WTC11 (cell line): ENCODE measurements at regions not wholly inside any gene's neighbourhood (a gene's known extent, or its start where the extent isn't known, plus 50 kb on each side); places are given as distances from the start of the nearest gene placed in this dataset.

Experiments used
- ATAC-seq: fragments of 200-7000 bp; cut with Tn5 transposase; 2 replicates; pipeline ENCODE4 v1.10.0; 2021; ENCODE audit warnings: mild to moderate bottlenecking, moderate library complexity
- CTCF ChIA-PET: fragments of 300-600 bp; sonication (Branson Sonifier 250); formaldehyde crosslinking; loops from one replicate; lab custom pipeline; 2021; ENCODE audit warnings: antibody characterized with exemption; lab: Charles Lee
- POLR2A ChIA-PET: fragments of 350-600 bp; sonication (Branson Sonifier 250); formaldehyde crosslinking; loops from one replicate; lab custom pipeline; 2021; ENCODE audit warnings: antibody characterized with exemption; lab: Charles Lee
- DNase-seq: peaks from one replicate; pipeline ENCODE4 v3.0.0; 2021; ENCODE audit warnings: low spot score
- H3K27ac Mint-ChIP-seq: 2 replicates; pipeline ENCODE4 v1.8.0; 2021; ENCODE audit warnings: mixed read lengths
- H3K27me3 Mint-ChIP-seq: 2 replicates; pipeline ENCODE4 v1.8.0; 2021; ENCODE audit warnings: low read depth, mild to moderate bottlenecking, moderate library complexity, mixed read lengths
- H3K36me3 Mint-ChIP-seq: 2 replicates; pipeline ENCODE4 v1.8.0; 2021; ENCODE audit warnings: mixed read lengths
- H3K4me1 Mint-ChIP-seq: 2 replicates; pipeline ENCODE4 v1.8.0; 2022; ENCODE audit warnings: mixed read lengths
- H3K4me3 Mint-ChIP-seq: 2 replicates; pipeline ENCODE4 v1.8.0; 2021; ENCODE audit warnings: mild to moderate bottlenecking, moderate library complexity, mixed read lengths
- H3K9me3 Mint-ChIP-seq: 2 replicates; pipeline ENCODE4 v1.8.0; 2021; ENCODE audit warnings: mixed read lengths
- ARID4B ChIP-seq: sonication (generic); formaldehyde crosslinking; IDR thresholded peaks from 2 replicates; pipeline ENCODE4 v1.8.0; 2023; ENCODE audit warnings: missing genetic modification reagents, mild to moderate bottlenecking, borderline replicate concordance
- ATF3 ChIP-seq: sonication (generic); formaldehyde crosslinking; conservative IDR thresholded peaks from 2 replicates; pipeline ENCODE4 v1.8.1; 2022; ENCODE audit warnings: mild to moderate bottlenecking, missing genetic modification reagents
- CTCF ChIP-seq: fragments of 200-600 bp; IDR thresholded peaks from 2 replicates; pipeline ENCODE4 v1.8.0; 2022; ENCODE audit warnings: antibody characterized with exemption
- FOXP1 ChIP-seq: sonication (generic); formaldehyde crosslinking; IDR thresholded peaks from 2 replicates; pipeline ENCODE4 v1.8.0; 2022; ENCODE audit warnings: missing genetic modification reagents, mild to moderate bottlenecking, moderate library complexity, borderline replicate concordance
- MXD4 ChIP-seq: fragments of 250-450 bp; sonication (Bioruptor Pico); IDR thresholded peaks from 2 replicates; pipeline ENCODE4 v1.8.0; 2021; ENCODE audit warnings: mild to moderate bottlenecking, moderate library complexity, borderline replicate concordance
- PRDM15 ChIP-seq: sonication (generic); formaldehyde crosslinking; IDR thresholded peaks from 2 replicates; pipeline ENCODE4 v1.8.0; 2022; ENCODE audit warnings: missing genetic modification reagents
- SMAD3 ChIP-seq: sonication (generic); formaldehyde crosslinking; IDR thresholded peaks from 2 replicates; pipeline ENCODE4 v1.8.0; 2022; ENCODE audit warnings: missing genetic modification reagents, mild to moderate bottlenecking, borderline replicate concordance
- SMAD4 ChIP-seq: sonication (generic); formaldehyde crosslinking; IDR thresholded peaks from 2 replicates; pipeline ENCODE4 v1.8.0; 2022; ENCODE audit warnings: mild to moderate bottlenecking, missing genetic modification reagents
- SOX15 ChIP-seq: fragments of 250-450 bp; sonication (Bioruptor Pico); IDR thresholded peaks from 2 replicates; pipeline ENCODE4 v1.9.0; 2021; ENCODE audit warnings: mild to moderate bottlenecking
- SP1 ChIP-seq: sonication (generic); formaldehyde crosslinking; conservative IDR thresholded peaks from 2 replicates; pipeline ENCODE4 v1.8.1; 2022; ENCODE audit warnings: missing genetic modification reagents
- TEAD1 ChIP-seq: sonication (generic); formaldehyde crosslinking; IDR thresholded peaks from 2 replicates; pipeline ENCODE4 v1.8.0; 2022; ENCODE audit warnings: mild to moderate bottlenecking, missing genetic modification reagents
- USF2 ChIP-seq: sonication (generic); formaldehyde crosslinking; IDR thresholded peaks from 2 replicates; pipeline ENCODE4 v1.8.1; 2023; ENCODE audit warnings: mild to moderate bottlenecking, missing genetic modification reagents, moderate library complexity
- ZBTB21 ChIP-seq: sonication (generic); formaldehyde crosslinking; IDR thresholded peaks from 2 replicates; pipeline ENCODE4 v1.8.1; 2023; ENCODE audit warnings: mild to moderate bottlenecking, missing genetic modification reagents, borderline replicate concordance
- ZMAT4 ChIP-seq: fragments of 250-450 bp; sonication (Bioruptor Pico); IDR thresholded peaks from 2 replicates; pipeline ENCODE4 v1.9.0; 2021; ENCODE audit warnings: mild to moderate bottlenecking
- ZNF232 ChIP-seq: sonication (generic); formaldehyde crosslinking; IDR thresholded peaks from 2 replicates; pipeline ENCODE4 v1.8.0; 2022; ENCODE audit warnings: mild to moderate bottlenecking, missing genetic modification reagents

GRCh38 chrX:13902406-13902805 lies 85.5 kb upstream of the GPM6B start:
- CTCF ChIA-PET = interaction anchor here (1.0 kb wide), 1 partner anchor 127 kb away, joined by 3 read pairs; the partner anchor contains the start of gene GEMIN8
- no peak for TF ChIP-seq SMAD3 (CRISPR knock-in tag)
- no peak for TF ChIP-seq FOXP1 (CRISPR knock-in tag)
- no peak for TF ChIP-seq SOX15 (CRISPR knock-in tag)
- no peak for TF ChIP-seq SMAD4 (CRISPR knock-in tag)
- no peak for TF ChIP-seq TEAD1 (CRISPR knock-in tag)
- TF ChIP-seq CTCF = no peak
- no peak overlapping the region for H3K27ac Mint-ChIP-seq
- H3K4me1 Mint-ChIP-seq = peaks cover 51% of the 10 kb centered on the region
- no peak overlapping the region for H3K4me3 Mint-ChIP-seq
- DNase-seq (no peak), ATAC-seq (no peak)
- H3K9me3 Mint-ChIP-seq = no peaks in the 10 kb centered on the region; the same call in 1 of the 2 replicates
- POLR2A ChIA-PET = no interaction called here
- no peaks in the 10 kb centered on the region for H3K27me3 Mint-ChIP-seq
- peaks cover 8% of the 10 kb centered on the region for H3K36me3 Mint-ChIP-seq

- Mint-ChIP-seq H3K9me3 (no peaks in the 10 kb centered on the region; the same call in 1 of the 2 replicates), H3K27me3 (no peaks in the 10 kb centered on the region), H3K27ac (no peak overlapping the region)
- POLR2A ChIA-PET = no interaction called here
- DNase-seq = no peak
- TF ChIP-seq ARID4B (CRISPR knock-in tag) (no peak), ZNF232 (CRISPR knock-in tag) (no peak), CTCF (no peak), ZMAT4 (CRISPR knock-in tag) (no peak), MXD4 (no peak), USF2 (no peak)
- TF ChIP-seq, all 79 proteins: peak for 0
- ATAC-seq = no peak
- H3K4me1 Mint-ChIP-seq = peaks cover 44% of the 10 kb centered on the region
- H3K36me3 Mint-ChIP-seq = peaks cover 8% of the 10 kb centered on the region
- no peak overlapping the region for H3K4me3 Mint-ChIP-seq
- CTCF ChIA-PET = interaction anchor here (0.6 kb wide), 1 partner anchor 74 kb away, joined by 3 read pairs; no protein-coding TSS in a partner anchor
Observed at GRCh38 chrX:13901354-13901753, 84.5 kb upstream of the GPM6B start.

GRCh38 chrX:13900351-13900750 lies 83.5 kb upstream of the GPM6B start:
- peaks cover 8% of the 10 kb centered on the region for H3K36me3 Mint-ChIP-seq
- no peaks in the 10 kb centered on the region; the same call in 1 of the 2 replicates for H3K9me3 Mint-ChIP-seq
- H3K27me3 Mint-ChIP-seq = no peaks in the 10 kb centered on the region
- ChIA-PET POLR2A (no interaction called here), CTCF (no interaction called here)
- TF ChIP-seq PRDM15 (CRISPR knock-in tag) (no peak), ZBTB21 (no peak), ATF3 (no peak), SP1 (no peak)
- H3K4me3 Mint-ChIP-seq = no peak overlapping the region
- H3K4me1 Mint-ChIP-seq = peaks cover 34% of the 10 kb centered on the region
- DNase-seq (no peak), ATAC-seq (no peak)
- peak overlapping the region; percentile 36; the same call in 1 of the 2 replicates for H3K27ac Mint-ChIP-seq
